Skeletal muscle tissue (tissue), 3 donors: ENCODE measurements at regions not wholly inside any gene's neighbourhood (a gene's known extent, or its start where the extent isn't known, plus 50 kb on each side); places are given as distances from the start of the nearest gene placed in this dataset.

Experiments
- H3K27ac ChIP-seq: one replicate; pipeline ENCODE4 v1.7.0; 2013; ENCODE audit warnings: mild to moderate bottlenecking, low read depth, low read length, inconsistent platforms
- H3K27me3 ChIP-seq, 3 donors: one replicate each; pipeline ENCODE4 v1.7.0; 2013; ENCODE audit warnings: low read length in 3 of 3; ENCODE audit not compliant: control insufficient read depth in 3 of 3, insufficient read depth in 3 of 3
- H3K36me3 ChIP-seq, 3 donors: one replicate each; pipeline ENCODE4 v1.7.0; 2013; ENCODE audit warnings: low read length in 3 of 3; ENCODE audit not compliant: control insufficient read depth in 3 of 3, insufficient read depth in 3 of 3
- H3K4me1 ChIP-seq, 3 donors: one replicate each; pipeline ENCODE4 v1.7.0; 2013; ENCODE audit warnings: low read length in 3 of 3, mild to moderate bottlenecking in 3 of 3; ENCODE audit not compliant: control insufficient read depth in 3 of 3, insufficient read depth in 3 of 3
- H3K4me3 ChIP-seq, 3 donors: one replicate each; pipeline ENCODE4 v1.7.0; 2013; ENCODE audit warnings: low read length in 3 of 3
- H3K9ac ChIP-seq, 3 donors: one replicate each; pipeline ENCODE4 v1.7.0; 2013; ENCODE audit warnings: low read length in 3 of 3, mild to moderate bottlenecking in 3 of 3, moderate library complexity in 2 of 3, low read depth in 1 of 3
- H3K9me3 ChIP-seq, 3 donors: one replicate each; pipeline ENCODE4 v1.7.0; 2013; ENCODE audit warnings: low read length in 3 of 3; ENCODE audit not compliant: control insufficient read depth in 3 of 3
- donor health status: Osteomylitis.

DNA sequence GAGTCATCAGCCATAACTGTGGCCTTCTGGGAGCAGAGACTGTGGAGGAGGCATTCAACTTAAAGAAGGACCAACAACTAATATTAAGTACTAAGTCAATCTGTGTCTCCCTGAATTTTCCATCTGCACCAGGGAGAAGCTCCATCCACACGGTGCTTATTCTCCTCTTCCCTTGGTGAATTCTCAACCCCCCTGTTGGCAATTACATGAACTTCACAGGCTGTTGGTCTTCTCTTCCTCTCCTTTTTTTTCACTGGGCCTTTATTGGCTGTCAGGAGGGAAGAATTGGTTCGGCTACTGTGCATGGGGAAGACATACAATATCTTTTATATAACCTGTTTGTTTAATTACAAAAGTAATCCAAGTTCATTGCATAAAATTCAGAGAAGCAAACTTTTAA, 152.8 kb upstream of the IRX6 start:
- Histone ChIP-seq H3K27me3 (no peaks in the 10 kb centered on the region), H3K9me3 (no peaks in the 10 kb centered on the region), H3K9ac (no peak overlapping the region), H3K27ac (no peak overlapping the region), H3K4me1 (no peaks in the 10 kb centered on the region), H3K4me3 (no peak overlapping the region), H3K36me3 (no peaks in the 10 kb centered on the region)

DNA sequence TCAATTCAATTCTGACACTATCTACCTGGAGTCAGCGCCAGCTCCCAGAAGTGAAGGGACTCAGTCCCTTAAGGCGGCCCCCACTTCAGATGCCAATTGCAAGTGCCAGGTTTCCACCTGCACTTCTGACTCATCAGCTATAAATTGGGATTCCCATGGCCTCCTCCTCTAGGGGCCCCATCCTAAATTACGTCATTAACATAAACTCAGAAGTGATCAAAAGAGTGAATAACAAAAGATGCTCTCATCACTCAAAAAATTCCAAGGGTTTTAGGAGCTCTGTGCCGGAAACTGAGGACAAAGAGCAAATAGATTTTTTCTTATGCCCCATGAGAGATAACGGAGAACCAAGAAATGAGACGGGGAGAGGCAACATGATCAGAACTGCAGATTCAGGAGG, 148.6 kb upstream of the IRX6 start:
- H3K27me3 ChIP-seq, result no peaks in the 10 kb centered on the region
- no peaks in the 10 kb centered on the region for H3K9me3 ChIP-seq
- H3K4me1 ChIP-seq, result no peaks in the 10 kb centered on the region
- no peaks in the 10 kb centered on the region for H3K36me3 ChIP-seq
- H3K4me3 ChIP-seq, result no peak overlapping the region
- H3K9ac ChIP-seq, result no peak overlapping the region
- no peak overlapping the region for H3K27ac ChIP-seq

DNA sequence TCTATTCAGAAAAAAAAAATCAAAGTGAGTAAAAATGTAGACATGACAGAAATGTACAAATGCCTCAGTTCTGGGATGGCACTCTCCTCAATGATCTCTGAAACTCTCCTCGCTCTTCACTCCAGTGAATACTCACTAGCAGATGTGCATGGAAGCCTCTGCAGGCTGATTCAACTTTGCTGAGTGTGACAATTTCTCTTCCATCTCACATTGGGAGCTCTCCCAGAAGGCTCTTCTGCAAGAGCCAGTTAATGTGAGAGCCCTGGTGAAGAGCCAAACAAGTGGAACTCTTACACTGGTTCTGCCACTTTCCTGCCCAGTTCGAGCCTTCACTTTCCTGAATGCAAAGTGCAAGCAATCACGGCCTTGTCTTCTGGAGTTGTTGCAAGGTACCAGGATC, 147.1 kb upstream of the IRX6 start:
- Histone ChIP-seq H3K36me3 (no peaks in the 10 kb centered on the region), H3K9me3 (no peaks in the 10 kb centered on the region), H3K27ac (no peak overlapping the region), H3K27me3 (no peaks in the 10 kb centered on the region), H3K9ac (no peak overlapping the region), H3K4me1 (no peaks in the 10 kb centered on the region), H3K4me3 (no peak overlapping the region)

GRCh38 chr16:55179411-55179810, 144.6 kb upstream of the IRX6 start:
- H3K9me3 ChIP-seq, result no peaks in the 10 kb centered on the region
- no peak overlapping the region for H3K4me3 ChIP-seq
- H3K9ac ChIP-seq, result no peak overlapping the region
- H3K27me3 ChIP-seq, result peaks cover 0 to 4% (median 0%) of the 10 kb centered on the region in 3 donors
- no peaks in the 10 kb centered on the region for H3K36me3 ChIP-seq
- H3K4me1 ChIP-seq, result no peaks in the 10 kb centered on the region
- no peak overlapping the region for H3K27ac ChIP-seq

GRCh38 chr16:55179852-55180585, 144.0 kb upstream of the IRX6 start:
- H3K27ac ChIP-seq, result no peak overlapping the region
- no peaks in the 10 kb centered on the region for H3K36me3 ChIP-seq
- H3K4me3 ChIP-seq, result no peak overlapping the region

DNA sequence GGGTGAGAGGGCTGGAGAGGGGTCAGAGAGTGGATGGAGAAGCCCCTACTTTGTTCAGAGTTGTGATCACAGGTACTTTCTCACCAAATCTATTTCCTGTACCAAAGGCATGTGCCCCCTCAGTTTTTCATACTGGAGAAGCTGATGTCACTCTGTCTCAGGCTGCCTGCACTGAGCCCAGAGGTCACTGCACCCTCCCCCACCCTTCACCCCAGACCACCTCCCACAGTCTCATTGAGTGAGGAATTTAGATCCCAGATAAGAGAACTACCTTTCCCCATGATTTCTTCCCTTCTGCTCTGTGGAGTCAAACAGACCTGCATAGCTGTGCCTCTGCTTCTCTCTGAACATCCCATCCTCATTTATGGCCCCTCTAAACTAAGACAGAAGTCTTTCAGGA, 140.0 kb upstream of the IRX6 start:
- Histone ChIP-seq H3K27ac (no peak overlapping the region), H3K4me3 (no peak overlapping the region), H3K9ac (no peak overlapping the region), H3K9me3 (no peaks in the 10 kb centered on the region), H3K4me1 (no peaks in the 10 kb centered on the region), H3K27me3 (peaks cover 4 to 17% (median 8%) of the 10 kb centered on the region in 3 donors), H3K36me3 (no peaks in the 10 kb centered on the region)

More at GRCh38 chr16:55179852-55180585, 144.0 kb upstream of the IRX6 start:
- H3K4me1 ChIP-seq, result no peaks in the 10 kb centered on the region
- H3K27me3 ChIP-seq, result peaks cover 0 to 4% (median 2%) of the 10 kb centered on the region in 3 donors
- no peak overlapping the region for H3K9ac ChIP-seq
- H3K9me3 ChIP-seq, result no peaks in the 10 kb centered on the region

DNA sequence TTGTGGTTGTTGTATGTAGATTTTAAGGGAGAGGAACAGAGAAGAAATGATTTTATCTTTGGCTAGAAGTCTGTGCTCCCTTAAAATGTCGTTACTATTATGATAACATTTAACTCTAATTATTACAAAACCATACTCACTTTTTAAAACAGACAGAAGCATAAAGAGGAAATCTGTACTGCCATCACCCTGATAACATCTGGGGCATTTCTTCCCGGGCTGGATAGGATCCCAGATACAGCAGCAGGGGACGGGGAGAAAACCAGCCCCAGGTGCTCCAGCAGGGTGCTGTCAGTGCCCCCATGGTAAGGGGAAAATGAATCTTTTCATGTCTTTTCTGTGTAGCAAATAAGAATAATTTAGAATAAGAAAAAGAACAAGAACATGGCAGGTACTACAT, 139.4 kb upstream of the IRX6 start:
- Histone ChIP-seq H3K4me3 (no peak overlapping the region), H3K27me3 (peaks cover 4 to 18% (median 12%) of the 10 kb centered on the region in 3 donors), H3K4me1 (no peaks in the 10 kb centered on the region), H3K27ac (no peak overlapping the region), H3K36me3 (no peaks in the 10 kb centered on the region), H3K9me3 (no peaks in the 10 kb centered on the region), H3K9ac (no peak overlapping the region)

- H3K9me3 ChIP-seq, result peaks cover 0 to 6% (median 6%) of the 10 kb centered on the region in 3 donors
- H3K27ac ChIP-seq, result no peak overlapping the region
- peaks cover 10 to 22% (median 18%) of the 10 kb centered on the region in 3 donors for H3K27me3 ChIP-seq
Measured at GRCh38 chr16:55189224-55189623, 134.8 kb upstream of the IRX6 start.

GRCh38 chr16:55189682-55190636, 134.0 kb upstream of the IRX6 start:
- no peaks in the 10 kb centered on the region for H3K4me1 ChIP-seq
- H3K4me3 ChIP-seq, result no peak overlapping the region
- H3K9ac ChIP-seq, result no peak overlapping the region
- H3K36me3 ChIP-seq, result no peaks in the 10 kb centered on the region
- H3K9me3 ChIP-seq, result peaks cover 0 to 6% (median 6%) of the 10 kb centered on the region in 3 donors
- H3K27me3 ChIP-seq, result peaks cover 10 to 20% (median 17%) of the 10 kb centered on the region in 3 donors
- H3K27ac ChIP-seq, result no peak overlapping the region

More at GRCh38 chr16:55189224-55189623, 134.8 kb upstream of the IRX6 start:
- Histone ChIP-seq H3K4me1 (no peaks in the 10 kb centered on the region), H3K4me3 (no peak overlapping the region), H3K9ac (no peak overlapping the region), H3K36me3 (no peaks in the 10 kb centered on the region)

DNA sequence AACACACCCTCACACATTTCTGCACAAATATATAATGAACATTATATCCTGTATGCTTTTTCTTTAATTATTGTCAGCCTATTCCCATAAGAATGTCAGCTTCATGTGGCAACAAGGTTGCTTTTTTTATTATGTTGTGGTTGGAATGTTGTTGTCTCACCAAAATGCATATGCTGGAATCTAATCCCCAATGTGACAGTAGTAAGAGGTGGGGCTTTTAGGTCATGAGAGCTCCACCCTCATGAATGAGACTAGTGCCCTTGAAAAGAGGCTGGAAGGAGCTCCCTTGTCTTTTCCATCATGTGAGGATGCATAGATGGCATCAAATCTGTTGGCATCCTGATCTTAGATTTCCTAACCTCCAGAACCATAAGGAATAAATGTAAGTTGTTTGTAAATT, 131.3 kb upstream of the IRX6 start:
- Histone ChIP-seq H3K4me1 (no peaks in the 10 kb centered on the region), H3K27me3 (peaks cover 6 to 15% (median 12%) of the 10 kb centered on the region in 3 donors), H3K9ac (no peak overlapping the region), H3K4me3 (no peak overlapping the region), H3K27ac (no peak overlapping the region), H3K9me3 (peaks cover 0 to 6% (median 6%) of the 10 kb centered on the region in 3 donors), H3K36me3 (no peaks in the 10 kb centered on the region)
